D341Med (cell line): ENCODE measurements at regions not wholly inside any gene's neighbourhood (a gene's known extent, or its start where the extent isn't known, plus 50 kb on each side); places are given as distances from the start of the nearest gene placed in this dataset.

ENCODE experiments used
- DNase-seq: peaks from one replicate; pipeline ENCODE4 v3.0.0; 2012; ENCODE audit warnings: low spot score

DNA sequence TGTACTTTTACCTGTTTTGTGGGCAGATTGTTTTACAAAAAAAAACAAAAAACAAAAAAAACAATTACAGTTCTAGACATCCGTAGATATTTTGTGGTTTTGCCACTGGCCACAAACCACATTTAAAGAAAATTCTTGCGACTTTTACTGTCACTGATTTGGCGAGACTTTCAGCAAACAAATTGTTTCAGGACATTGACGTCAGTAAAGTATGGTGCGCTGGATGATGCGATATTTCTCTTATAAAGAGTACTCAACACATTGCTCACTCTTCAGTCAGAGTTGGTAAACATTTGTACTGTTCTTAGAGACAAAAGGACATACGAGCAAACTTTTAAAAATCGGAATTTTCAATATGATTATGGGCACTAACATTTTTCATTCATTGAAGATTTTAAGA lies 229.8 kb downstream of the HAO1 start:
- DNase-seq: no peak

DNA sequence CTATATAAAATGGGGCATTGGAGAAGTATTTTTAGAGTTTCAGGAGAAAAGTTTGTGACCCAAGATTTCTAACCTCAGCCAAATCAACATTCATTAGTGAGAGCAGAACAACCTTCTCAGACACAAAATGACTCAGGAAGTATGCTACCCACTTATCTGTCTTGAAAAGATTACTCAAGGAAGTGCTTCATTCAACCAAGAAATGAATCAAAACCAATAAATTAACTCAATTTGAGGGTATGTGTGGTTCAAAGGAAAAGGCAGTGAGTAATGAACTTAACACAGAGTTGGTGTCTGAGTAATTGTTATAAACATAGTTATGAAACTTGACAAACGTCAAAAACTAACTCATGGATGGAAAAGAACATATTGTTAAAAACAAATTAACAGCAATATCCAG lies 227.6 kb downstream of the HAO1 start:
- DNase-seq: no peak

DNA sequence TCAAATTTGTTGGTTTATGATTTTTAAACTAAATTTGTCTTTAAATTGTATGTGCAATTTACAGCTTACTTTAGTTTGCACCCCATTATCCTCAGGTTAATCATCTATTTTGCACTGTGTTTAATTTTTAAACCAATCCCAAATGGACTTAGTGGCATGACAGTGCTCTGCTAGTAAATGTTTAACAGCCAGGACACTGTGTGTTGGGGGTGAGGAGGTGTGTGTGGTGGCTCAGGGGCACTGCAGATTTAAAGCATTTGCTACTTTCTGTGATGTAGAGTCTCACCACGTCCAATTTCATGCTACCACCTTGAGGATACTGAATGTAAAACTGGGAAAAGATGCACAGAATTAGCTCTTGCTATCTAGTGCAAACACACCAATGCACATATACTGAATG lies 225.7 kb downstream of the HAO1 start:
- DNase-seq: no peak

DNA sequence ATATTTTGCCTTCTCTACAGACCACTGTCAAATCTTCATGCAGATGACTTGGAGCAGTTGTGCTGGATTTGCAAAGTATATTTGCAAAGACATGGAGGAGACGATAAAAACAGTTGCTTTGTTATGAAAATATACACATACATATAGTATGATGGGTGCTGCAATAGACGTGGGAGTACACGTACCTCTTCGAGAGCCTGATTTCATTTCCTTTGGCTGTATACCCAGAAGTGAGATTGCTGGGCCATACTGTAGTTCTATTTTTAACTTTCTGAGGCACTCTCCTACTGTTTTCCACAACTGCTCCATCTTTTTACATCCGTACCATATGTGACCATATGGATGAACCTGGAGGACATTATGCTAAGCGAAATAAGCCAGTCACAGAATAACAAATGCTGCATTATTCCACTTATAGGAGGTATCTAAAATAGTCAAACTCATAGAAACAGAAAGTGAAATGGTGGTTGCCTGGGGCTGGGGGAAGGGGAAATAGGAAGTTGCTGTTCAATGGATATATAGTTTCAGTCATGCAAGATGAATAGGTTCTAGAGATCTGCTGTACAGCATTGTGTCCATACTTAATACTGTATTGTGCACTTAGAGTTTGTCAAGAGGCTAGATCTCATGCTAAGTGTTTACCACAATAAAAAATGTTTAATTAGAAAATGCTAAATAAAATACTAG lies 223.8 kb downstream of the HAO1 start:
- DNase-seq: no peak

DNA sequence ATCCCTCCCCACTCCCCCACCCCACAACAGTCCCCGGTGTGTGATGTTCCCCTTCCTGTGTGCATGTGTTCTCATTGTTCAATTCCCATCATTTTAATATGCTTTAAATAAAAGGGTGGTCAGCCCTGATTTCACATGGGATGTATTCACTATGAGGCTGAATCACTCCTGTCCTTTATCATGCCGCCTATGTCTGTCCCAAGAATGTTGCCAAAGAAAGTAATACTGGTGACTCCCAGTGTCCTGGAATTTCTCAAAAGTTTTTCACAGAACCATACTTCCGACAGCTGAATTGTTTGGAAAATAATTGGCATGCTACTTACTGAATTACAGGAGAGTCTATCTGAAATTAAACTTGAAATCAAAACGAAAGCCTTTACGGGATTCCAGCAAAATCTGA lies 217.7 kb downstream of the HAO1 start:
- no peak for DNase-seq

DNA sequence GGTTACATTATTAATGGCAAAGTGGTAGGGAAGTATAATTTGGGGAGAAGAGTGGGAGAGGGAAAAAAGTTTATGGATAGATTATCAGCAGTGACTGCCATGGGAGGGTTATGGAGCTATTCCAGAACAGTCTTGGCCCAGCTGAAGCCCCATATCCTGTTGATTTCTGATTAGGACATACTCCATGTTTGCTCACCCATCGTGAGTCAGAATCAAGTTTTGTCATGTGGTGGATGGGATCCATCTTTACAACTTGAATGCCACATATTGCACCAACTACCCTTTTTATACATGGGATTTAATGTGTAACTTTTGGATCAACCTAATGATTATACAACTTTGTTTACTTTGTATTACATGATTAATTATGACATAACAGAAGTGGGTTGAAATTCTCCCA lies 217.0 kb downstream of the HAO1 start:
- DNase-seq: no peak

DNA sequence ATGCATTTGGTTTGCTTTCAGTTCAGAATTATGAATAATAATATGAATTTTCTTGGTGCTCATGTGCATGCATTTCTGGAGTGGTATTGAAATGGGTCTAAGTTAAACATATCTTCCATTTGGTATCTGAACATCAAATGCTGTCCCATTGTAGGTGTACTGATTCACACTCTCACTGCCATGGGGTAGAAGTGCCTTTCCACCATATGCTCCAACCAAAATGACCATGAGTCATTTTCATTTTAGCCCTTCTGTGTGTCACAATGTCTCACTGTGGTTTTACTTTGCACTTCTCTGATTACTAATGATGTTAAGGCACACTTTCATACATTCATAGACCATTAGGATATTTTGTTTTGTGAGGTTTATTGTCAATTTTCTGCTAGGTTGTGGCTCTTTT lies 211.9 kb downstream of the HAO1 start:
- DNase-seq: no peak

DNA sequence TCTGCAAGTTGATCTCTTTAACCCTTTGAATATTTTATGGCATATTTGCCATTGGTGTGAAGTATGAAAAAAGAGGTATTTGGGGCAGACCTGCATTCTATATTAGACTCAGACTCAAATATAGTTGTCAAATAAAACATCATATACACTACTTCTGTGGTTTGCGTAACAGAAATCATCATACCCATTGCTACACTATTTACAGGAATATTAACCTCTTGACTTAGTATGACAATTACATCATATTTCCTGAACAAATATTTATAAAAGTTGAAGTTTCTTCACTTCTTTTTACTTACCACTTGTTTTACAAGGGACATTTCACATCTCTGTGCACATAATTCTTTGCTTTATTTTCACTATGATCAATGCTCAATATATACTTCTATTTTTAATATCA lies 206.0 kb downstream of the HAO1 start:
- DNase-seq: no peak

DNA sequence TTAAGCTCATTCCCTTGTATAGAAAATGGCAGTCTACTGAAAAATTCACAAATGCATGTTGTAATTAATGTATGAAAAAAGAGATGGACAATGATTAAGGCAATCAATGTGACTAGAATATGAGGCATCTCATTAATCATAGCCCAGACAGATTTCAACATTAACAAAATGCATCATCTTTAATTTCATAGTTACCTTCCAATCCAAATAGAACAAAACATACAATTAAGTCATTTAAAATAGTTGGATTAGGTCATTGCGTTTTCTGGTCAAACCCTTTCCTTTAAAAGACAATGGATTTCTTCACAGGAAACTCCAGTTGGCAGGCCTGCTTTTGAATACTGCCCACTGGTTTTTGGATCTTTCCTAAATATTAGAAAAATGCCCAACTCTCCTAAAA lies 203.9 kb downstream of the HAO1 start:
- DNase-seq: no peak

DNA sequence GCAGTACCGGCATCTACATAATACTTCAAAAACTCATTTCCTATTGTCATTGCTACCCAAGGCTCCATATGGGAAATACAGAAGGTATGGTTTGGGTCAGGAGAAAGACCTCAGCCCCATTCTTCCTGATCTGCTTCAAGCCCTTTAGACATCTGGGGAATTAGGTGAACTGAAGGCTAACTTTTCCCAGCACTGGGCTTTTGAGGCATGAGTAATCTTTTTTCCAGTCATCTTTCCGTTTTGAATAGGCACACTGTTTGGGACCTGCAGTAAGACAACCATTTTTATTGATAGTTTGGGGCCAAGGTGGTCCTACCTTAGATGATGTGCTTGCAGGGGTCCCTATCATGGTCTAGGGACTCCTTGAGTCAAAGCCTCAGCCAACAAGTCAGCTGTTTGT lies 198.4 kb downstream of the HAO1 start:
- DNase-seq: no peak

DNA sequence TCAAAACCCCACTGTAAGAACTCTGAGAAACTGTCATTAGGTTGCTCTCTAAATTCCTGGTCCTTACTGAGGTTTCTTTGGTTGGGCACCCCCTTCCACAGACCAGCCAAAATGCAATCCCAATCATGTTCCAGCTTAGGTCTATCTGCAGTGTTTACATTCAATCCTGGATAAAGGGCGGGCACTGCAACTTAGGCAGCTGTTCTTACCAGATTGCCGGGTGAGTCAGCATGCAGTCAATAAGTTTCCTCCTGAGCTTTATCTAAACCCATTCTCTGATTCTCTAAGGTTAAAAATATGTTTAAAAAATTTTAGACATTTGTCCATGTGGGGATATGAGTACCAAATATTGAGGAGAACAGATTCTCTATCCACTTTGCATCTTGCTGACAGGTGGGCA lies 197.8 kb downstream of the HAO1 start:
- no peak for DNase-seq

DNA sequence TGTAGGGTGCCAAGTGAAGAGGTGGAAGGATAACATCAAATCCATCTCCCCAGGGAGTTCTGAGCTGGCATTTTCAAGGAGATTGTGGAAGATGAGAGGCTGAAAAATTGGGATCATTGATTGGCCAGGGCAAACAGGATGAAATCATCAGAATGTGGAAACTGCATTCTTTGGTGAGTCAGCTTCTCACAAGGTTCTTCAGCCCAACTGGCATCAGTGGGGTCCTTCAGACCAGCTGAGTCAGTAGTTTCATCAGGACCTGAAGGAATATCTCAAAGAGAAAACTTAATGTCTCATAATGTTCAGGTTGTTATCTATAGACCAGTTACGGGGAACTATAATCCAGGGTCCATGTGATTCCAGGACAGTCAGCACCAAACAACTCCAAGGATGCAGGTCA lies 195.8 kb downstream of the HAO1 start:
- DNase-seq: no peak

DNA sequence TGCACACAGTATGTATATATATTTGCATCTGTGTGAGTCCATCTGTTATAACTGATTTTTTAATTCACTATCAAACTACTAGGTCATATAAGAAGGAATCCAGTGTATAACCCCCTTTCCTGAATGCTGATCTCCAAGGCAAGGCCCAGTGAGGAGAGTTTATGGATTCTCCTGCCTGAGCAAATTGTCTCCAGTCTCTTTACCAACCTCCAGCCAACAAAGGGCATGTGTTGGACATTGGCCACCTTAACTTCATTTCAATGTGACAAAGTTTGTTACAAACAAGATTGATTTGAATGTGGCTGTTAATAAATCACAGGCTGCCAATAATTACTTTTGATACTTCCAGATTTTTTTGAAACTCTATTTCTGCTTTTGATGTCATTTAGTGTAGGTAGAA lies 191.6 kb downstream of the HAO1 start:
- DNase-seq: no peak

DNA sequence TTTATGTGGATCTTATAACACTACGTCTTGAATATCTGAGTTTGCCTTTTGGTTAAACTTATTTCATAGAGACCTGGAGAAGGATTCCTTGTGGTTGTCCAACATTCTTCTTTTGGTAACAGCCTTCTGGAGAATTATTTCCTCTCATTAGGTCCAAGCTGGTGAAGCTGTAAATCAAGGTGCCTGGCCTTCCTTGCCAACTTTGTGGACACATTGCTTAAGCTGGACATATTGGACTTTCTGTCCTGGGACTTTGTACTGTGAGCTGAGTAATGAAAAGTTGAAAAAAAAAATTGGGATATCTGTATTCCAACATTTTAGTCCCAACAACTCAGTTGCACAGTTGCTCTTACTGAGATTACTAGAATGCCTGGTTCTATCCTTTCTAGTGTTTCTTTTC lies 186.2 kb downstream of the HAO1 start:
- no peak for DNase-seq

DNA sequence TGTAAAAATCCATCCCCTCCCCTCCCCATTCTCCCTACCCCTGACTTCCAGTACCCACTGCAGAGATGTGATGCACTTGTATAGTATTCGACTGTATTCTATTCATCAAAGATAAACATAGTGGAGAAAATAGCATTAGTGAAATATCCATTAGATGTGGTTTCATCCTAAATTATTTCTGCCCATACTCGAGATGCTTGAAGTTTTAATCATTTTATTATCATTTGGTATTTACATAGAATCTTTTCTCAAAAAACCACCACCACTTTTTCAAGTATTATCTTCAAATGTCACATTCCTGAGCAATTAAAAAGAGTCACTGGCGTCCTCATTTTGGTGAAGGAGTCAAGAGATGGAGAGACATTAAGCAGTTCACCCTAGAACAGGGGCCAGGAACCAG lies 181.9 kb downstream of the HAO1 start:
- no peak for DNase-seq

DNA sequence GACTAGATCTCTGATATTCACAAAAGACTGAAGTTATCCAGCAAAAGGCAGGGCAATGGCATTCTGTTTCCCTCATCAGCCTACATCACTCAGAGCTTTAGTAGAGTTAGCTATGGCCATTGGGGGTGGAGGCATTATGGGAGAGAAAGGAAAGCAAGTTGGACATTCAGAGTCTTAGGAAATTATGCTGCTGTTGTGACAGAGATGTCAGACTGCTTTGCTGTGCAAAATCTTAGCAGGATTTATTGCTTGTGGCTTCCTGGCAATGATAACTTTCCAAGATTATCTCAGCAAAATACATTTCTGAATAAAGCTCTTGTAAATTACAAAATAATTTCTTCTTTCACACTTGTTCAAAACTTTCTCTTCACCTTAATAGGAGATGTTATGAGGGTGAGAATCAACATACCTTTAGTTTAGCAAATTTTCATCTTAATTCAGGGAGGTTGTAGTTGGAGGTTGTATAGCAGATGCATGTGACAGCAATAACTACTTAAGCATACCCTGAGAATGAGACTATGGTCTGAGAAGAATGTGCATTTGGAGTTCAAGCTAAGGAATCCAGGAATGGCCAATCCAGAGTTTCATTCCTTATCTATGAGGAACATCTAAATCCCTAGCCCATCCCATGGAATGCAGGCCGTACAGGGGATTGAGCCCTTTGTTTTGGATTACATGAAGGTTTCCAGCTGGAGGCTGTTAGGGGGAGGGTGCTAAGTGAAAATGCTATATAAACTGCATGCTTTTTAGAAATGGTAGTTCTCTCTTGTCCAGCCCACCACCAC lies 179.8 kb downstream of the HAO1 start:
- DNase-seq: no peak

DNA sequence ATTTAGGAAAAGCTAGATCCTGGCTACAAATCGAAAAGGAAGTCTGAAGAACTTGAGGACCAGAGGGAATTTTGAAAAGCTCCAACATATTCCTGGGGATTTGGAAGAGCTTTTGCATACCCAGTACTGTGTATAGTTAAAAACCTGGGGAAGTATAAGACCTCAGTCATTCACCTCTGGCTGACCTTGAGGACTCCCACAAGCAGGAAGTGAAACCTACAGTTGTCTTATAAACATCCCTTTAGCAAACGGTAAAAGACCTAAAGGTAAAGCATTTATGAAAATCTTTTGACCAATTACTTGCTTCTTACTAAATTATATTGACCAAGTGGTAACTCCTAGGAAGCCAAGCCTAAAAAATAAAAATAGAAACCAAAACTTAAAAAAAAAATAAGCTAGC lies 175.0 kb downstream of the HAO1 start:
- DNase-seq: no peak

DNA sequence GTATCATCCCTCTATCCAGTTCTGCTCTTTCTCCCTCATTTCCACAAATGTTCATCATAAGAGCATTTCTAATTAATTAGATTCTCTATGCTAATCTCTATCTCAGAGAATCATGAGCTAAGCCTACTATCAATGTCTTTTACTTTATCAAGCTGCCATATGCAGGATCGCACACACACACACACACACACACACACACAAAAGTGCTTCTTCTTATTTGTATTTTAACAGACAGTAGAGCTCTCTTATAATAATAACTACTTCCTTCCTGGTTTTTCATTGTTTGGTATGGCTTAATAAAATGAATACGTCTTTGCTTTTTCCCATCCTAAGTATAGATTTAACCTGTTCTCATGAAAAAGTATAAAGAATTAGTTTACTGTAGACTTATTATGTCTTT lies 170.2 kb downstream of the HAO1 start:
- DNase-seq: no peak

DNA sequence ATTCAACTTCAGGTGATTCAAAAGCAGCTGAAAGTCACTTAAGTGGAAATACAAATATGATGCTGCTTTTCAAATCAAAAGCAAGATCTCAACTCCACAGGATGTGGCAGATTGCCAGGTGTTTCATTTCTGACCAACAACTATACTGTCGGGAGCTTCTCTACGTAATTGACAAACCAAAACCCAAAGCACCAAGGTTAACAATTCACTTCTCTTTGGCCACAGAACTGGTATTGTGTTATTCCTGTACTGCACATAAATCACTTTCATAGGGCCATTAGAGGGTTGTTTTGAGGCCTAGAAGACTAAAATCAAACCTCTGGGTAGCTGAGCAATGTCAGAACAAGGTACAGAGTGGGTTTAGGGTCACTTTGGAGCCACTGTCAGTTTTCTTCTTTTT lies 169.7 kb downstream of the HAO1 start:
- no peak for DNase-seq

DNA sequence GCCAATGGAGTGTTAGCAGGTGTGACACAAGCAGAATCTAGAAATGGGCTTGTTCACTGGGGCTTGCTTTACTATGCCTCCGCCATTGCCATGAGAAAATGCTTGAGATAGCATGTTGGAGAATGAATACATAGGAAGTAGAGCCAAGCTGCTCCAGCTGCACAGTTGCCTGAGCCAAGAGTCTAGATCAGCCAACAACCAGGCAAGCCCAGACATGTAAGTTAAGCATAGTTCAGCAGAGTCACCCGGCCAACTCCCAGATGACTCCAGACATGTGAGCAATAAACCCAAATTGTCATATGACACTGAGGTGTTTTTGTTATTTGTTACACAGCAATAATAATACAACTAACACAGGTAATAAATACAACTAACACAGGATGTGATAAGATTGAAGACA lies 167.9 kb downstream of the HAO1 start:
- no peak for DNase-seq

DNA sequence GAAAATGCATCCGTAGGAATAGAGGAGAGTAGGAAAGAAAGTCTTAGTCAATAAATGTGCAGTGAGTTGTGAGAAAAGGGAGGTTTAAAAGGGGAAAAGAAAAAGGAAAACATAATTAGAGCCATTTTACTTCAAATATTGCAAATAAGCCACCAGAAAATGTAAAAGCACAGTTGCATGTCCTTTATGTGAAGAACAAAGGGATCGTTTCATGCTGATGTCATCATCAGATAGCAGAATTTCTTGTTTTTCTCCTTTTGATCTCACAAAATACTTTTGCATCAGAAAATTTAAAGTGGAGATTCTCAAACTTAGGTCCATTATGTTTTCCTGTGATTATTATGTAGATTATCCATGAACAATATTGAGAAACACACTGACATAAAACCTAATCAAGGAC lies 166.7 kb downstream of the HAO1 start:
- DNase-seq: no peak

DNA sequence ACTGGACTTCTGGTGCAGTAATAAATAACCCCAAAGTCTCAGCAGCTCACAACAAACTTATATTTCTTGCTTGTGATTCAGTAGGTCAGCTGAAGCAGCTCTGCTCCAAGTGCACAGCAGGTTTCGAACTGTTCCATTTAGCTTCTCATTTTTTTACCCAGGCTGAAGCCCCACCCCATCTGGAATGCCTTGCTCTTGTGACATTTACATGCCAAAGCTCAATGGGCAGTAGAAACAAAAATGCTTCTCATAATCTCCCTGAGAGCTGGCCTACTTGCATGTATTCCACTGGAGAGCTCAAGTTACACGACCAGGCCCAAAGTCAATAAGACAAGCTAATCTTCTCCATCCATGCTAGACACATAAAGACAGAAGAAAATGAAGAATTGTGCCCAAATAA lies 165.2 kb downstream of the HAO1 start:
- DNase-seq: no peak

DNA sequence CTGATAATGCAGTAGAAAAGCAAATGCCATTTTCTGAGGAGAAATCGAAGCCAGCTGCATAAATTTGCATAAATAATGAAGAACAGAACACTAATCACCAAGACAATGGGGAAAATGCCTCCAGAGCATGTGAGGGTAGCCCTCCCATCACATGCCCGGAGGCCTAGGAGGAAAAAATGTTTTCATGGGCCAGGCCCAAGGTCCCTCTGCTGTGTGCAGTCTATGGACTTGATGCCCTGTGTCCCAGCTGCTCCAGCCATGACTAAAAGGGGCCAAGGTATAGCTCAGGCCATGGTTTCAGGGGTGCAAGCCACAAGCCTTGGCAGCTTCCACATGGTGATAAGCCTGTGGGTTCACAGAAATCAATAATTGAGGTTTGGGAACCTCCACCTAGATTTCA lies 164.1 kb downstream of the HAO1 start:
- no peak for DNase-seq

DNA sequence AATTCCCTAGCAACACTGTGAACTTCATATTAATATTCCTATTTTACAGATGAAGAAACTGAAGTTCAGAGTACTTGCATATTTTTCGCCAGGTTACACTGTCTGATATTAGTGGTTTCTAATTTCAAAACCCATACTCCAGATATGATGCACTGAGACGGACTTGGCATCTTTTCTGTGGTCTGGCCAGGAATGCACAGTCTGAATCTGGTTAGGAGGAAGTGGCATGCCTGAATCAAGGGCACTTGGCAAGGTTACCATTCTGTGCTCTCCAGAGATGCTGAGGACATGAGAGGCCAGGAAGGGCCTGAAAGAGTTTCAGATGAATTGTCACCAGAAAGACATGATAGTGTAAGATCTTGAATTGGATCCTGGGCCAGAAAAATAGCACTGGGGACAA lies 150.1 kb downstream of the HAO1 start:
- DNase-seq: no peak
